Stimulated activated CD4-positive, alpha-beta T cell treated with anti-CD3 and anti-CD28 coated beads, Interleukin-12 subunit alpha, Interleukin-12 subunit beta, amount 100 ng/mL, for 24 hours (primary cell): ENCODE measurements at regions not wholly inside any gene's neighbourhood (a gene's known extent, or its start where the extent isn't known, plus 50 kb on each side); places are given as distances from the start of the nearest gene placed in this dataset.
"Not testable (repeated sequence)": the region's sequence is repeated elsewhere in the genome, so short reads cannot be mapped to it uniquely, and the experiment has no call there.

Experiments
- DNase-seq, 2 experiments: peaks; one replicate each; pipeline ENCODE4 v3.0.0-alpha.2; 2020; ENCODE audit warnings: low read depth in 2 of 2

- no peak for DNase-seq
Measured at GRCh38 chr4:66187175-66187720, 517.0 kb upstream of the EPHA5 start.

DNA sequence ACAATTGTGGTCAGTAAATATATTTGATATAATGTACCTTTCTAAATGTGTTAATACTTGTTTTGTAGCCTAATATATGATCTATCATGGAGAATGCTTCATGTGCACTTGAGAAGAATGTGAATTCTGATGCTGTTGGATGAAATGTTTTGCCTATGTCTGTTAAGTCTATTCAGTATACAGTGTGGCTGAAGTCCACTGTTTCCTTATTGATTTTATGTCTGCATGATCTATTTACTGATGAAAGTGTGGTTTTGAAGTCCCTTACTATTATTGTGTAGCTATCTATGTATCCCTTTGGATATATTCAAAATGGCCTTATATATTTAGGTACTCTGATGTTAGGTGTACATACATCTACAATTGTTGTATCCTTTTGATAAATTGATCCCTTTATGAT lies 515.8 kb upstream of the EPHA5 start:
- no peak for DNase-seq

GRCh38 chr4:66182636-66183035 lies 512.3 kb upstream of the EPHA5 start:
- DNase-seq, result no peak

- no peak for DNase-seq
Measured at GRCh38 chr4:66178906-66179305, 508.6 kb upstream of the EPHA5 start.

DNA sequence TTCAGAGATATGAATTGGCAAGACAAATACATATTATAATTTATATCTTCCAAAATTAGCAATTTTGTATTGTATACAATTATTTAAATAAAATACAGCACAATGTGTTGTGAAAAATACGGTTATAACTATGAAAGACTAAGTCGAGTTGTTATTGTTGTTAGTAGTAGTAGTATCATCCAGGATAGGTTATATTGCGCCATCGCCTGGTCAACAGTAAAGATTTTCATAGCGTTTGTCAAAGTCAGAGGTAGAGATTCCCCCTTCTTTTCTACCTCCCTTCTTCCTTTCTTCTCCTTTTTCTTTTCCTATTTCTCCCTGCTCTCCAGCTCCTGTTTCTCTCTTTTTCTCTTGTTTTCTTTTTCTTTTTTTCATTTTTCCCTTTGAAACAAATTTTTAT lies 499.1 kb upstream of the EPHA5 start:
- no peak for DNase-seq

GRCh38 chr4:66164869-66165268 lies 494.6 kb upstream of the EPHA5 start:
- DNase-seq, result no peak

DNA sequence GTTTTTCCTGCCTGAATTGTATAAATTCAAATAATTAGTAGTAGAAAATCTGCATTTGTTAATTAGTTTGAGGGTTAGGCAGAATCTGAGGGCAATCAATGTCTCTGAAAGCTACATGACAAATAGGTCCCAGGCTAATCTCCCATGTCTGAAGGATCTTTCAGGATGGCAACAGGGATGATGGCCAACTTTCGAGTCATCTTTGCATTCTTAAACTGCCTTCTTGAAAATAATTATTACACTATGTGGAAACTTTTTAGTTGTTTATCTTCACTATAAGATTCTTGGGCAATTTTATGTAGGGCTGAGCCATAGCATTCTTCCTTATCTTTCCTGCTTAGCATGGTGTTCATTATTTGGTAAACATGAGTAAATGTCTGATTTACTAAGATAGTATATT lies 490.3 kb upstream of the EPHA5 start:
- DNase-seq, result no peak

- no peak for DNase-seq
Measured at GRCh38 chr4:66157594-66157993, 487.3 kb upstream of the EPHA5 start.

GRCh38 chr4:66130042-66130441 lies 459.8 kb upstream of the EPHA5 start:
- no peak for DNase-seq

- no peak for DNase-seq
Measured at GRCh38 chr4:66123831-66124413, 453.6 kb upstream of the EPHA5 start.

- DNase-seq, result no peak
Measured at GRCh38 chr4:66123190-66123589, 452.9 kb upstream of the EPHA5 start.

DNA sequence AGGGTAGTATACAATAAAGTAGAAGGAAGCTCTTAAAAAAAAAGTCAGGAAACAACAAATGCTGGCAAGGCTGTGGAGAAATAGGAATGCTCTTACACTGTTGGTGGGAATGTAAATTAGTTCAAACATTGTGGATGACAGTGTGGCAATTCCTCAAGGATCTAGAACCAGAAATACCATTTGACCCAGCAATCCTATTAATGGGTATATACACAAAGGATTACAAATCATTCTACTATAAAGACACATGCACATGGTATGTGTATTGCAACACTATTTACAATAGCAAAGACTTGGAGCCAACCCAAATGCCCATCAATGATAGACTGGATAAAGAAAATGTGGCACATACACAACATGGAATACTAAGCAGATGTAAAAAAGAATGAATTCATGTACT lies 444.9 kb upstream of the EPHA5 start:
- DNase-seq, result not testable (repeated sequence)

DNA sequence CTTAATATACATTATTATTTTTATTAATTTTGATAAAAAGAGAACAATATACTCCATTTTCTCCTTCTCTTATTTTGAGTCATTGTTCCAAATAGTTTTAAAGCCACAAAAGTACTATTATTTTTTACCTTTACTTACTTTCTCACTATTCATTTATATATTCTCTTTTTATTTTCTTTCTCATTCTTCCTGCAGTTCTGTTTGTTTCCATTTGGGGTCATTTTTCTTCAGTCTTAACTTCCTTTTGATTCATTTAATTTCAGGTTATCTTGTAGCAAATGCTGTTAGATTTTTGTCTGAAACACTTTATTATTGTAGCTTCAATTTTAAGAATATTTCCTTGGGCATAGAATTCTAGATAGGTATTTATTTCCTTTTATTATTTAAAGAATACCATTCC lies 438.6 kb upstream of the EPHA5 start:
- no peak for DNase-seq

DNA sequence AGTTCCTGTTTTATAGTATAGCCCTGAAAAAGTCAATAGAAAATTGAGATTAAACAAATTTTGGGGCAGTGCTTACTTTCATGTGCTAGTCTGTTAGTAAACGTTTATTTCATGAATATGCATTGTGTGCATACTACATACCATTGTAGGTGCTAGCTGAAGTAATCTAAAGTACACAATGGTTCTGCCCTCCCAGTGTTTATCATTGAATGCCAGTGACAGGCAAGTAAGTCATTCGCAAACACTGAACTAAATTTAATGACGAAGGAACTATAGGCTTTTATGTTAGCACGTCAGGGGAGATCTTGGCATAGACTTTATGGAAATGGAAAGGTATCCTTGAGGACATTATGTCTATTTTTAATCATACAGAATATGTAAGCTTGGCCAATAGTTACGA lies 426.9 kb upstream of the EPHA5 start:
- no peak for DNase-seq

GRCh38 chr4:66095065-66095464 lies 424.8 kb upstream of the EPHA5 start:
- DNase-seq, result no peak

DNA sequence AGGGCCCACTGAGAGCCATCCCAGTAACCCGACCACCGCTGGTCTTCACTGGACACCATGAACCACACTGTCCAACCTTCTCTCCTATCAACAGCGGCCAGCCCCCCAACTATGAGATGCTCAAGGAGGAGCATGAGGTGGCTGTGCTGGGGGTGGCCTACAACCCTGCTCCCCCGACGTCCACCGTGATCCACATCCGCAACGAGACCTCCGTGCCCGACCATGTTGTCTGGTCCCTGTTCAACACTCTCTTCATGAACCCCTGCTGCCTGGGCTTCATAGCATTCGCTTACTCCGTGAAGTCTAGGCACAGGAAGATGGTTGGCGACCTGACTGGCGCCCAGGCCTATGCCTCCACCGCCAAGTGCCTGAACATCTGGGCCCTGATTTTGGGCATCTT lies 423.8 kb upstream of the EPHA5 start:
- DNase-seq, result no peak

DNA sequence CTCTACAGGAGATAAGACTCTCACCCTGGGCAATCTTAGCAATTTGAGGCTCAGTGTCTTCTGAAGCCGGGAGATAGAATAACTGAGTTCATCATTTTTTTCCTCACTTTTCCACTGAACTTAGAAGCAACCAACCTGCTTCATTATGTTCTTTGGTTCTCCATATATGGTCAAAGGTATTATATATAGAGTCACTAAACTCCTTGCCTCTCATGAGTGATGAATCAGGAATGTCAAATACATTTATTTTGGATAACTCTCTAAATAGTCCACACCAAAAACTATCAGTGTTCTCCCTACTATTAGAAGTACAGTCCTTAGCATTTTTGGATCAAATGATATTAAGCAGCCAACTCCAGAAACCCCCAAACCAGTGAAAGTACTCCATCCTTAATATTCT lies 421.5 kb upstream of the EPHA5 start:
- DNase-seq, result no peak

DNA sequence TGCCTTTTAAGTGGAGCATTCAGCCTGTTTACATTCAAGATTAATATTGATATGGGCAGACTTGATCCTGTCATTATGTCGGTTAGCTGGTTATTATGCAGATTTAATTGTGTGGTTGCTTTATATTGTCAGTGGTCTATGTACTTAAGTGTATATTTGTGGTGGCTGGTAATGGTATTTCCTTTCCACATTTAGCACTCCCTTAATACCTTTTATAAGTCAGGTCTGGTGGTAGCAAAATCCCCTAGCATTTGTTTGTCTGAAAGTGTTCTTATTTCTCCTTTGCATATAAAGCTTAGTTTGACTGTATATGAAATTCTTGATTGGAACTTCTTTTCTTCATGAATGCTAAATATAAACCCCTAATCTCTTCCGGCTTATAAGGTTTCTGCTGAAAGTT lies 403.7 kb upstream of the EPHA5 start:
- no peak for DNase-seq

GRCh38 chr4:66071911-66072310 lies 401.6 kb upstream of the EPHA5 start:
- DNase-seq, result no peak

DNA sequence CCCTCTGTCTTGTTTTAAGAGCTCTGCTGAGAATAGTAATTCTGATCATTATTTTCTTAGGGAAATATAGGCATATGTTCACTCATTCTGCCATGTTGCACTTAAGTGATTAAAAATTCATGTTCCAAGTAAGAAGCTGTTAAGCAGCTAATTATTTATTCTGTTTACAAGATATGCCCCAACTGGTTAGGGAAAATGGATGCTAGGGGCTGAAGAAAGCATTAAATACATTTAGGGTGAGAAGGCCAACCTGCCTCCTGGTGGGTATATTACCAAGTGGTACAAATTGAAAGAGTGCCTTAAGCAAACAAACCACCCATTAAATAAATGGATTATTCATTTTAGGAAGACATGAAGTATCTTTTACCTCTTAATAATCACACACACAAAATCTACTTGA lies 392.6 kb upstream of the EPHA5 start:
- no peak for DNase-seq

DNA sequence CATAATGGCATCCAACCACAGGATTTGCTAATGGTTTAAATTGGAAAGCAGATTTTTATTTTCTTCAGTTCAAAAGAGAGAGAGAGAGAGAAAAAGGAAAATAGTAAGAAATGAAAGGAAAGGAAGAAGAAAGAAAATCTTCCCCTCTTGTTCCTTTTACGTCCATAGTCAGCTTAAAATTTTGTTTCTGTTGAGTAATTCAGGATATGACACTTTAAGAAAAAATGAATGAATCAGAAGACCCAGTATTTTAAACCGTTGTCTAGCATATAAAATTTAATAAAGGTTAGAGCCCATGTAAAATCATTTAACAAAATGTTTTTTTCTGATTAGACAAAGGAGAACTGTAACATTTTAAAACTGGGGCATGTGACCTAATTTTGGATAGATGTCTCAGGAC lies 391.8 kb upstream of the EPHA5 start:
- no peak for DNase-seq

DNA sequence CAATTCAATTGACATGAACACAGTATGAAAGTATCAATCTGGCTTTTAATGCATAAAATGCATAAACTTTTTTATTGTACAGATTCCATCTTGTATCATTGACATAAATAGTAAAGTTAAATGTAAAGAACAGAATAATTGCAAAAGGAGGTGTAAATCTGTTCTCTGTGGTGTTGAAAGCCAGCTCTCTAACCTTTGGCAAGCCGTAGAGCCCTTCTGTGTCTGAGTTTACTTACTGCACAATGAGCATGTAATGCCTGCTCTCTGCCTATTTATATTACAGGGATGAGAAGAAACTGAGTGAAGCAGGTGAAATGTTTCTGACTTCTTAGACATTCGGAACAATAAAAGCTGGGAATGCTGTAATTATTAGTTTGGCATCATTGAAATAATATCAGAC lies 389.3 kb upstream of the EPHA5 start:
- DNase-seq, result no peak

DNA sequence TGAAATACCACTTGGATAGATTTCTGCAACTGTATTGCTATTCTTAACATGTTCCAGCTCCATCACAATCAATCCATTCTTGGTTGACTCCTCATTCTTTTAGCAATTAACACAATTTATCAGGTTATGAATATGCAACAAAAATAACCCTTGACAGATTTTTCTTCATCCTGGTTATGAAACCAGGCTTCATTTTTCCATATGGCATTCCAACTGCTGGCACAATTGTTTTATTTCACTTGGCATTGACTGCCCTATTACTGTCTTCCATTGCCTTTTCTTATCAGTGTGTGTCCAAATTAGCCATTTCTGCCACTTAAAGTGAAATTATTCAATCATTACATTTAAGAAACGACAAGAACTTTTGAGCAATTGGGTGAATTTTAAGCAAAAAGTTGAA lies 388.8 kb upstream of the EPHA5 start:
- DNase-seq, result no peak

GRCh38 chr4:66055999-66056398 lies 385.7 kb upstream of the EPHA5 start:
- no peak for DNase-seq
